ENCODE measurements at regions not wholly inside any gene's neighbourhood (a gene's known extent, or its start where the extent isn't known, plus 50 kb on each side); places are given as distances from the start of the nearest gene placed in this dataset.

GRCh38 chr7:125511310-125511709 is 581.7 kb upstream of the POT1 start:
- TF ChIP-seq CTCF (IDR thresholded peaks at IDR 0.05 in 4 of 5, conservative IDR thresholded peaks at IDR 0.05 in 1 of 5) (no peak), POLR2A (IDR thresholded peaks at IDR 0.05) (no peak)

Measured in gastrocnemius medialis (tissue), 4 donors.